ENCODE measurements at regions not wholly inside any gene's neighbourhood (a gene's known extent, or its start where the extent isn't known, plus 50 kb on each side); places are given as distances from the start of the nearest gene placed in this dataset.
A peak's percentile ranks its signal among the peaks of the same experiment; 100 is the strongest.

GRCh38 chr12:103077108-103077773 is 119.8 kb downstream of the ASCL1 start:
- H3K4me1 ChIP-seq (ENCODE audit: control insufficient read depth in 3 of 3, insufficient read depth in 2 of 3, low read depth in 1 of 3, low read length in 2 of 3): no peaks in the 10 kb centered on the region
- H3K27ac ChIP-seq (ENCODE audit: low read depth in 1 of 3, low read length in 2 of 3): no peak overlapping the region
- 37 to 54% (median 45%) methylated on average over 1 of the region's 1 CpG for WGBS, 3 donors
- no peaks in the 10 kb centered on the region for H3K27me3 ChIP-seq (ENCODE audit: control insufficient read depth in 3 of 3, insufficient read depth in 3 of 3, low read length in 3 of 3)
- H3K9me3 ChIP-seq (ENCODE audit: control insufficient read depth in 2 of 2, insufficient read depth in 1 of 2, low read depth in 1 of 2, low read length in 1 of 2): peaks cover 0 to 2% of the 10 kb centered on the region in 2 donors
- no peaks in the 10 kb centered on the region for H3K36me3 ChIP-seq (ENCODE audit: control insufficient read depth in 3 of 3, insufficient read depth in 2 of 3, low read depth in 1 of 3, low read length in 3 of 3)
- FAIRE-seq: no peak
- no peak for DNase-seq
- no peak overlapping the region for H3K4me3 ChIP-seq (ENCODE audit: low read depth in 1 of 3, low read length in 3 of 3)

GRCh38 chr12:103085541-103085940 is 128.1 kb downstream of the ASCL1 start:
- no peak for FAIRE-seq
- H3K36me3 ChIP-seq (ENCODE audit: control insufficient read depth in 3 of 3, insufficient read depth in 2 of 3, low read depth in 1 of 3, low read length in 3 of 3): no peaks in the 10 kb centered on the region
- H3K4me3 ChIP-seq (ENCODE audit: low read depth in 1 of 3, low read length in 3 of 3): no peak overlapping the region
- DNase-seq: no peak
- H3K27ac ChIP-seq (ENCODE audit: low read depth in 1 of 3, low read length in 2 of 3): no peak overlapping the region
- H3K4me1 ChIP-seq (ENCODE audit: control insufficient read depth in 3 of 3, insufficient read depth in 2 of 3, low read depth in 1 of 3, low read length in 2 of 3): no peaks in the 10 kb centered on the region
- H3K9me3 ChIP-seq (ENCODE audit: control insufficient read depth in 2 of 2, insufficient read depth in 1 of 2, low read depth in 1 of 2, low read length in 1 of 2): no peaks in the 10 kb centered on the region
- H3K27me3 ChIP-seq (ENCODE audit: control insufficient read depth in 3 of 3, insufficient read depth in 3 of 3, low read length in 3 of 3): no peaks in the 10 kb centered on the region
- WGBS, 3 donors: 76 to 85% (median 81%) methylated on average over 5 of the region's 5 CpGs

- H3K4me1 ChIP-seq (ENCODE audit: control insufficient read depth in 3 of 3, insufficient read depth in 2 of 3, low read depth in 1 of 3, low read length in 2 of 3): no peaks in the 10 kb centered on the region
- 81 to 87% (median 83%) methylated on average over 6 of the region's 6 CpGs for WGBS, 3 donors
- no peak overlapping the region for H3K4me3 ChIP-seq (ENCODE audit: low read depth in 1 of 3, low read length in 3 of 3)
- H3K27me3 ChIP-seq (ENCODE audit: control insufficient read depth in 3 of 3, insufficient read depth in 3 of 3, low read length in 3 of 3): no peaks in the 10 kb centered on the region
- no peak overlapping the region for H3K27ac ChIP-seq (ENCODE audit: low read depth in 1 of 3, low read length in 2 of 3)
- no peaks in the 10 kb centered on the region for H3K9me3 ChIP-seq (ENCODE audit: control insufficient read depth in 2 of 2, insufficient read depth in 1 of 2, low read depth in 1 of 2, low read length in 1 of 2)
- FAIRE-seq (no peak), DNase-seq (no peak)
- no peaks in the 10 kb centered on the region for H3K36me3 ChIP-seq (ENCODE audit: control insufficient read depth in 3 of 3, insufficient read depth in 2 of 3, low read depth in 1 of 3, low read length in 3 of 3)
Measured at GRCh38 chr12:103086471-103086870, 129.0 kb downstream of the ASCL1 start.

DNA sequence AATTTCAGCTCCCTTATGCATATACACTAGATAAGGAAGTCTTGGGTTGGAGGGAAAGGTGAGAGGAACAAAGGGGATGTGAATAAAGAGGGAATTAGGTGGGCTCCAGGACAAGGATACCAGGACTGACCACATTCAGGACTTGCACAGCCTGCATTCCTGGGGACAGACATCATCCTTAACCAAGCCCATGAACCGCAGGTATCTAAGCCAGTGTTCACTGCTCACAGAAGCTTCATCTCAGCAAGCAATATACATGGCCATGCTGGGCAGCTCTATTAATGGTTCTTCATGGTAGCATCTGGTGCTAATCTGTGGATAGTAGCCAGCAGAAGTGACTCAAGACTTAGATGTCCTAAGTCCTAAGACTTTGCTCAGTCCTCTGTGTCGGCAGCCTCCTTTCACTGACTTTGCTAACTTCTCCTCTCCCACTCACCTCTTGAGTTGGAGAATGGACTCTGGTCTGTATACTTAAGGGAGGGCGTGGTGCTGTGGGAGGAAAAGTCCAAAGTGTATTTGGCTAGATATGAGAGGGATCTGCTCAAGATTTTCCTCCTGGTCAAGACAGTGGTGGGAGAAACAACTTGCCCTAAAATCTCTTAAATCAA is 136.1 kb downstream of the ASCL1 start:
- 20 to 57% (median 41%) methylated on average over 3 of the region's 3 CpGs for WGBS, 3 donors
- Histone ChIP-seq H3K4me1 (ENCODE audit: control insufficient read depth in 3 of 3, insufficient read depth in 2 of 3, low read depth in 1 of 3, low read length in 2 of 3) (peaks cover 0 to 22% (median 5%) of the 10 kb centered on the region in 3 donors), H3K27ac (ENCODE audit: low read depth in 1 of 3, low read length in 2 of 3) (peak overlapping the region in 2 of 3 donors; percentile 83 to 91), H3K4me3 (ENCODE audit: low read depth in 1 of 3, low read length in 3 of 3) (no peak overlapping the region), H3K27me3 (ENCODE audit: control insufficient read depth in 3 of 3, insufficient read depth in 3 of 3, low read length in 3 of 3) (no peaks in the 10 kb centered on the region), H3K36me3 (ENCODE audit: control insufficient read depth in 3 of 3, insufficient read depth in 2 of 3, low read depth in 1 of 3, low read length in 3 of 3) (no peaks in the 10 kb centered on the region), H3K9me3 (ENCODE audit: control insufficient read depth in 2 of 2, insufficient read depth in 1 of 2, low read depth in 1 of 2, low read length in 1 of 2) (peaks cover 0 to 8% of the 10 kb centered on the region in 2 donors)
- FAIRE-seq: peak; percentile 67
- peak; percentile 90 to 98 for DNase-seq

DNA sequence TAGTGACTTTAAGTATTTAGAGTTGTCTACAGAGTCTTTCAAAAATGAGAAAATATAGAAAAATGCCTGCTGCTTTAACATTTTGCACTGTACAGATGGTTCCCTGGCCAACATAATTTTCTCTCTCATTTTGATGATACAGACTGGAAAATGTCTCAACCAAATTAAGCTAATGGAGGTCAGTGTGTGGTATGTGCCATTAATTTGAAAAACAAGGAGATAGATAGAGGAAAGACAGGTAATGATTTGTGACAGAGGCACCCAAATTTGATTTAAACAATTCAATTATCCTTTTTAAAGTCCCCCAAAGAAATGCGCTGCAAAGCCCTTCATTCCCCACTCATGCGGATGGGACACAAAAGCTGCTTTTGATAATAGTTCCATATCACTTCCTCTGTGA is 140.0 kb downstream of the ASCL1 start:
- FAIRE-seq: no peak
- no peak overlapping the region for H3K27ac ChIP-seq (ENCODE audit: low read depth in 1 of 3, low read length in 2 of 3)
- H3K9me3 ChIP-seq (ENCODE audit: control insufficient read depth in 2 of 2, insufficient read depth in 1 of 2, low read depth in 1 of 2, low read length in 1 of 2): peaks cover 0 to 13% of the 10 kb centered on the region in 2 donors
- no peaks in the 10 kb centered on the region for H3K36me3 ChIP-seq (ENCODE audit: control insufficient read depth in 3 of 3, insufficient read depth in 2 of 3, low read depth in 1 of 3, low read length in 3 of 3)
- H3K4me3 ChIP-seq (ENCODE audit: low read depth in 1 of 3, low read length in 3 of 3): no peak overlapping the region
- no peak for DNase-seq
- WGBS, 3 donors: 91 to 98% (median 97%) methylated on average over 2 of the region's 2 CpGs
- H3K27me3 ChIP-seq (ENCODE audit: control insufficient read depth in 3 of 3, insufficient read depth in 3 of 3, low read length in 3 of 3): no peaks in the 10 kb centered on the region
- H3K4me1 ChIP-seq (ENCODE audit: control insufficient read depth in 3 of 3, insufficient read depth in 2 of 3, low read depth in 1 of 3, low read length in 2 of 3): peaks cover 0 to 22% (median 4%) of the 10 kb centered on the region in 3 donors

DNA sequence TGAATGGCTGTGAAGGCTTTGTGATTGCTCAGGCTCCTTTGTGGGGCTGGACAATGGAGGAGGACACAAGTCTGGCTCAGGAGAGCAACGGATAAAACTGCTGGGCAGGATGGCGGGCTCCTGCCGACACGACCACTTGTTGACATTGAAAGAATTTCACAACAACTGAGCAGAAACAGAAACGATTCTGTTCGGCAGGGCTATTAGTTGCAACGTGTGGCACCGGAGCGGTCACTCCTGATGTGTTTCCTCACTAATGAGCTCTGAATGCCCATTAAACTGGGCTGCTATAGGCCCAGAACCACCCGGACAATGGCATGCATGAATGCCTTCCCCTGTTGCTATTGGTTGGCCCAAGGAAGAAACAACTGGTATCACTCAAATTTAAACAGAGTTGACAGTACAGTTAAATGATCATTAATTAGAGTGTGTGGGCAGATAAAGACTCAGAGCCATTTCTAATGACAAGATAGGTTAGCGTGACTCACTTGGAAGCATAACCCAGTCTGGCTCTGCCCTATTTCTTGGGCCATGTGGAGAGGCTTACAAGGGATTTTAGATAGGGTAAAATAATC is 142.9 kb downstream of the ASCL1 start:
- no peak for DNase-seq
- FAIRE-seq: no peak
- Histone ChIP-seq H3K36me3 (ENCODE audit: control insufficient read depth in 3 of 3, insufficient read depth in 2 of 3, low read depth in 1 of 3, low read length in 3 of 3) (no peaks in the 10 kb centered on the region), H3K9me3 (ENCODE audit: control insufficient read depth in 2 of 2, insufficient read depth in 1 of 2, low read depth in 1 of 2, low read length in 1 of 2) (peaks cover 0 to 8% of the 10 kb centered on the region in 2 donors), H3K4me1 (ENCODE audit: control insufficient read depth in 3 of 3, insufficient read depth in 2 of 3, low read depth in 1 of 3, low read length in 2 of 3) (peaks cover 0 to under 1% (median 0%) of the 10 kb centered on the region in 3 donors), H3K27ac (ENCODE audit: low read depth in 1 of 3, low read length in 2 of 3) (no peak overlapping the region), H3K27me3 (ENCODE audit: control insufficient read depth in 3 of 3, insufficient read depth in 3 of 3, low read length in 3 of 3) (no peaks in the 10 kb centered on the region), H3K4me3 (ENCODE audit: low read depth in 1 of 3, low read length in 3 of 3) (no peak overlapping the region)
- WGBS, 3 donors: 76 to 89% (median 88%) methylated on average over 11 of the region's 11 CpGs

DNA sequence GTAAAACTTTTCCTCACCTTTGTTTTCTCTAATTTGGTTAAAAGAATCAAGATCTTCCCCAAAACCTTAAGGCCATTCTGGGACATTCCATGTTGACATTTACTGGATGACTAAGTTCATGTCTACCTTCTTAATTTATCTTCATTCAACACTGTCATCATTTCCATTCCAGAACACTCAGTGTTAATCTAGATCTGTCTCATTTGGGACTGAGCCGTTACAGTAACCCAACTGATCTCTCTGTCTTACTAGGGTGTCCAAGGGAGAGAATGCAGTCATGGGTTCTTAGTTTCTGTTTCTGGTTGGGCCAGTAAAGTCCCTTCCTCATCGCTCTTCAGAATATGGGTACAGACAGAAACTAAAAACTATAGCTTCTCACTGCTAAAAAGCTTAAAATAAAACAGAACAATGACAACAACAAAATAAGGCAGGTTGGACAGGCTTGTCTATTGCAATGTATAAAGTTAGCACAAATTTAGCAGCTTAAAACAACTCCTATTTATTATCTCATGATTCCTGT is 144.8 kb downstream of the ASCL1 start:
- DNase-seq: no peak
- no peaks in the 10 kb centered on the region for H3K36me3 ChIP-seq (ENCODE audit: control insufficient read depth in 3 of 3, insufficient read depth in 2 of 3, low read depth in 1 of 3, low read length in 3 of 3)
- H3K27me3 ChIP-seq (ENCODE audit: control insufficient read depth in 3 of 3, insufficient read depth in 3 of 3, low read length in 3 of 3): no peaks in the 10 kb centered on the region
- no peak overlapping the region for H3K4me3 ChIP-seq (ENCODE audit: low read depth in 1 of 3, low read length in 3 of 3)
- WGBS, 3 donors: 70 to 80% (median 79%) methylated on average over 2 of the region's 2 CpGs
- peaks cover 0 to 5% of the 10 kb centered on the region in 2 donors for H3K9me3 ChIP-seq (ENCODE audit: control insufficient read depth in 2 of 2, insufficient read depth in 1 of 2, low read depth in 1 of 2, low read length in 1 of 2)
- FAIRE-seq: no peak
- no peak overlapping the region for H3K27ac ChIP-seq (ENCODE audit: low read depth in 1 of 3, low read length in 2 of 3)
- H3K4me1 ChIP-seq (ENCODE audit: control insufficient read depth in 3 of 3, insufficient read depth in 2 of 3, low read depth in 1 of 3, low read length in 2 of 3): no peaks in the 10 kb centered on the region

- Histone ChIP-seq H3K9me3 (ENCODE audit: control insufficient read depth in 2 of 2, insufficient read depth in 1 of 2, low read depth in 1 of 2, low read length in 1 of 2) (no peaks in the 10 kb centered on the region), H3K36me3 (ENCODE audit: control insufficient read depth in 3 of 3, insufficient read depth in 2 of 3, low read depth in 1 of 3, low read length in 3 of 3) (no peaks in the 10 kb centered on the region), H3K4me1 (ENCODE audit: control insufficient read depth in 3 of 3, insufficient read depth in 2 of 3, low read depth in 1 of 3, low read length in 2 of 3) (no peaks in the 10 kb centered on the region), H3K4me3 (ENCODE audit: low read depth in 1 of 3, low read length in 3 of 3) (no peak overlapping the region), H3K27me3 (ENCODE audit: control insufficient read depth in 3 of 3, insufficient read depth in 3 of 3, low read length in 3 of 3) (no peaks in the 10 kb centered on the region), H3K27ac (ENCODE audit: low read depth in 1 of 3, low read length in 2 of 3) (no peak overlapping the region)
- FAIRE-seq (peak; percentile 36), DNase-seq (no peak)
- WGBS, 3 donors: 71 to 82% (median 71%) methylated on average over 2 of the region's 2 CpGs
Measured at GRCh38 chr12:103105971-103106597, 148.6 kb downstream of the ASCL1 start.

All from small intestine (tissue), 7 donors.